ENCODE measurements at regions not wholly inside any gene's neighbourhood (a gene's known extent, or its start where the extent isn't known, plus 50 kb on each side); places are given as distances from the start of the nearest gene placed in this dataset.
"Not testable (repeated sequence)": the region's sequence is repeated elsewhere in the genome, so short reads cannot be mapped to it uniquely, and the experiment has no call there.

DNA sequence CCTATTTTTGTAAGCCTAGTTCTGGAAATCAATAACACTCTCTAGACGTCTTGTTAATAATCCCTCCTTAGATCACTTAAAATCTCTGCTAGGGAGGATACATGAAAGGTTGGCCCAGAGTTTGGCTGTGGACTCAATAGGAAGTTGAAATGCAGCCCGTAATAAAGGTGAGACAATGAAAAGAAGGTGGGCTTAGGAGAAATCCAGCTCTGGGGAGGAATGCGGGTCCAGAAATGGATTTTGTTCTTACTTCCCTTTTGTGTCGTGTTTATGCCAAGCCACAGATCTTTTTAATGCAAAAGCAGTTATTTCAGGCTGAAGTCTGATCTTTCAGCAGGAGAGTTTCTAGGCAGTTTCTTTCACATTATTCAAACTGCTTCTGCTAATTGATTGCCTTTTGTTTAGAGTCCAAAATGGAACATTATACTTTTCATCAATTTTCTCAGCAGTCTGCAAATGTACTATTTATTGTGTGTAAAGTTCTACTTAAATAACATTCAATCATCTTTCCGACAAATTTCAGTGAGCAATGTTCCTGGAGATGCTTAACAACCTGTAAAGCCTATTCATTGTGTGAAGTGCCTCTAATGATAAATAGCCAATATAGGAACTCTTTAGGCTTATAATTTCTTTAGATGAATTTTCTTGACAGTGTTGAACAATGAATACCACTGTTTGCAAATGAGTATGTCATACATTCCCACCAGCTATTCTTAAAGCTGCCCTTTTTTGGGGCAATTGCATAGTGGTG lies 252.9 kb upstream of the KRR1 start:
- no peak for DNase-seq

DNA sequence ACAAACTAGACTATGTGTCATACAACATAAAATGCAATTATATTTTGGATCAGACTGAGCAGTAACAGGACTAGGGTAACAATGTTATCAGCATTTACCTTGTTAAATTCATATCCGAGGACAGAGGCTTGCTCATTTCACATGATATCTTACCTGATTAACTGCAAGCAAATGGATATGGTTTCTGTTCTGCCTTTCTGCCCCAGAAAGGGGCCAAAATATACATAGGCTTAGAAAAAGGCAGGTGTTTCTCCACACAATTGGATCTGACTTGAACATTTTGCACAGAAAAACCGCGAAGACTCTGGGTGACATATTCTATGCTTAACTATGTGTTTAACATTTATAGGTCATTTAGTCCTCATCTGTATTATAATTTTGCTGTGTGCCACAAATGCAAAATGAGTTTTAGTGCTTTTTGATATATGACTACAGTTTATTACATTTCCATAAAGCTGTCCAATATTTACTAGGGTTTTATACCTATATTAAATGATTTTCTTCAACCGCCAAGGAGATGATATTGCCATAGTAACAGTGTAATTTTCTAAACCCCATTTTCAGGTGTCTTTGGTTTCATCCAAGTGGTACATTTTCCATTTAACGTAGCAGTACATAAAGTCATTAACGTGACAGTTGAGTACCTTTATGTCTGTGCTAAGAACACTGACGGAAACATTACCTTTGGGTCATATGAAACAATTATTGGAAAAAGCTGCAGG lies 249.3 kb upstream of the KRR1 start:
- no peak for DNase-seq

GRCh38 chr12:75759842-75760572 lies 248.6 kb upstream of the KRR1 start:
- DNase-seq = no peak

DNA sequence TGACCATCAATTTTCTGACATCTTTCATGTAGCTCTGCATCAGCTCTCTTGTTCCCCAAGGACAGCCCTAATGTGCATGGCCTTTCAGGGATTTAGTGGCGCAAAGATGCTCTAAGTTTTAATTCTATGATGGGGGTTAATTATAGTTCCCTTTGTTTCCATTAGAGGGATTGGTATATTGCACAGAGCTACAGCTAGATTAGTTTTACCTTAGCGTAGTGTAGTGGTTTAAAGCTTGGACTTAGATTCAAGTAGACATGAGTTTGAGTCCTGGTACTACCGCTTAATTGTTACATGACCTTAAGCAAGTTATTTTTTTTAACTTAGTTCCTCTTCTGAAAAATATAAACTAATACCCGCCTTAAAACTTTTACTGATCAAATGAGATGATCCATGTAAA lies 247.8 kb upstream of the KRR1 start:
- DNase-seq = no peak

DNA sequence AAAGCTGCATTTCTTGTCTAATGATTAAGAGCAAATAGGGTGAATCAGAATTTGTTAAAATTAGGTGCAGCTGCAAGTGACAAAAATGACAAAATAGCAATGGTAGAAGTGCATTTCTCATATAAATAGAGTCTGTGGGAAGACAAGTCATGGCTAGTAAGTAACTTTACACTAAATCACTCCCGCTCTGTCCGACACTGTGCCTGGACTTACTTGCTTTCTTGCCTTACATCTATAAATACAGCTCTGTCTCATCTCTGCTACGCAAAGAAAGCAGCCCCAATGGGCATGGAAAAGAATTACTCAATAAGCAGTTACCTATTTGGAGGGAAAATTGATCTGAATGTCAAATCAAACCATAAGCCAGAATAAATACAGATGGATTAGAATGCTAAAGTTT lies 245.4 kb upstream of the KRR1 start:
- no peak for DNase-seq

- DNase-seq = no peak
Observed at GRCh38 chr12:75756111-75756510, 244.7 kb upstream of the KRR1 start.

GRCh38 chr12:75754698-75755097 lies 243.3 kb upstream of the KRR1 start:
- DNase-seq = no peak

DNA sequence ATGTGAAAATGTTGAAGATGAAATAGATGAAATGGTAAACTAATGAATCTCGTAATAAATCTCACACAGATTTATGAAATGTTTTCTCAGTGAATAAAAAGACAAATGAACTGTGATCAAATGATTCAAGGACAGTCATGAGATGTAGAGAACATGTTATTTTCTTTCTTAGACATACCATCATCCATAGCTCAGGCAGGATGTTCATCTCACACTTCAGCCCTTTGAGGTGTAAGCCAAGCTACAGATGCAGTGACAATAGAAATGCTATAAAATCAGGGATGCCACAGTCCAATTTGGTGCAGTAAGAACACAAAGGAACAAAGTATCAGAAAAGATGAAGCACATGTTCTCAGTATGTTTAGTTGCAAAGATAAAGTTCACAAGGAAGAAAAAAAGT lies 242.7 kb upstream of the KRR1 start:
- no peak for DNase-seq

GRCh38 chr12:75751769-75752471 lies 240.5 kb upstream of the KRR1 start:
- DNase-seq = no peak

- DNase-seq = peak in 1 of 2 donors; percentile 25
Observed at GRCh38 chr12:75750716-75751306, 239.4 kb upstream of the KRR1 start.

- DNase-seq = not testable (repeated sequence)
Observed at GRCh38 chr12:75748990-75749389, 237.6 kb upstream of the KRR1 start.

DNA sequence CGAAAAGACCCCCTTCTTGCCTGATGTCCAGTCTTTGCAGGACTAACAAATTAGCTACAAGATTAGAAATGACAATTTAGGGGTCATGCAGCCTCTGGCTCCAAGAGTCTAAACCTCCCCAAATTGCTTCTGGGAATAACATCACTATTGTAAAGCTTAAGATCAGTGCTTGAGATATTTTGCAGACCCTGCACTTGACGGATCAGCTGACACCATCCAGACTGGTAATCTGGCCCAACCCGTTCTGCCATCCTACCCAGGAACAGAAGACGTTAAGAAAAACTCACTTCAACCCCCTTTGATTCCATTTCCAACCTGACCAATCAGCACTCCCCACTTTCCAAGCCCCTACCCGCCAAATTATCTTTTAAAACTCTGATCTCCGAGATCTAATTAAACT lies 236.7 kb upstream of the KRR1 start:
- no peak for DNase-seq

- no peak for DNase-seq
Observed at GRCh38 chr12:75747572-75748021, 236.2 kb upstream of the KRR1 start.

DNA sequence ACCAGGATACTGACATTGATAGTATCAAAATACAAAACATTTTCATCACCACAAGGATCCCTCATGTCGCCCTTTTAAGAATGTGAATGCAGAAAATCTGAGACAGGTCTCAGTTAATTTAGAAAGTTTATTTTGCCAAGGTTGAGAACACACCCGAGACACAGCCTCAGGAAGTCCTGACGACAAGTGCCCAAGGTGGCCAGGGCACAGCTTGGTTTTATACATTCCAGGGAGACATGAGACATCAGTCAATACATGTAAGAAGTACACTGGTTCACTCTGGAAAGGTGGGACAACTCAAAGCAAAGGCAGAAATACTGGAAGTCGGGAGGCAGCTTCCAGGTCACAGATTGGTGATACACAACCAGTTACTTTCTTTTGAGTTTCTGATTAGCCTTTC lies 235.2 kb upstream of the KRR1 start:
- no peak for DNase-seq

DNA sequence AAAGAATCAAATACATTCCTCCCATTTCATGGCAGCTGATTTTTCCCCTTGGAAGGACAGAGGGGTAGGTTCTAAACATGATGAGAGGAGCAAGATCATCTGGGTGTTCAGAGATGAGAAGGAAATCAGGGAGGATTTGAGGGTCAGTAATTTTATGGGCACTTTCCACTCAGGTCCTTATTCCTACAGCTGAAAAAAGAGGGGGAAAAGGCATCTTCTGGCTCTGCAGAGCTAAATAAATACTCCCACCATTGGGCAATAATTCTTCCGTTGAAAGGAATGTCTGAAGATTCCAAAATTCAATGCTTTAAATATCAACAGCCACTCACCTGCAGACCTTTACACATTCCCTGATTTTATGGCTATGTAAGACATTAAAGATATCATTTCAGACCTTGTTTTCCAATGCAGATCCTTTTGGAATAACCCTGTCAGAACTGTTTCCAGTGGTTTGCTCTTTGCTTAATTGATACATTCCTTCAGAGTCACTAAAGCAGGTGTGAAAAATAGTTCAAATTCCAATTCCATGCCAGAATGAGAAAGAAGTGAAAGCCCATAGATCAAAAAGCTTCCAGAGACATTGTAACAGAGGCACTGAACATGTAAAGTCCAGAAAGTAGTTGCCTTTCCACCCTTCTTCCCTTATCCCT lies 233.3 kb upstream of the KRR1 start:
- no peak for DNase-seq

DNA sequence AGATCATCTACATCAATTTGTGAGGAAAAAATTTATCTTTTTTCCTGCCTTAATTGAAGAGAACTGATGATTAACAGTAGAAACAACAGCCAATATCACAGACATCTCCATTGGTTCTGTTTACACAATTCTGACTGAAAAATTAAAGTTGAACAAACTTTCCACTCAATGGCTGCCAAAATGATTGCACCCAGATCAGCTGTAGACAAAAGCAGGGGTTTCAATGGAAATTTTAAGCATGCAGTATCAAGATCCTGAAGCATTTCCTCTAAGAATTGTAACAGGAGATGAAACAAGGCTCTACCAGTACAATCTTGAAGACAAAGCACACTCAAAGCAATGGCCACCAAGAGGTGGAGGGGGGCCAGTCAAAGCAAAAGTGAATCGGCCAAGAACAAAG lies 231.6 kb upstream of the KRR1 start:
- no peak for DNase-seq

- DNase-seq = no peak
Observed at GRCh38 chr12:75742048-75742447, 230.6 kb upstream of the KRR1 start.

DNA sequence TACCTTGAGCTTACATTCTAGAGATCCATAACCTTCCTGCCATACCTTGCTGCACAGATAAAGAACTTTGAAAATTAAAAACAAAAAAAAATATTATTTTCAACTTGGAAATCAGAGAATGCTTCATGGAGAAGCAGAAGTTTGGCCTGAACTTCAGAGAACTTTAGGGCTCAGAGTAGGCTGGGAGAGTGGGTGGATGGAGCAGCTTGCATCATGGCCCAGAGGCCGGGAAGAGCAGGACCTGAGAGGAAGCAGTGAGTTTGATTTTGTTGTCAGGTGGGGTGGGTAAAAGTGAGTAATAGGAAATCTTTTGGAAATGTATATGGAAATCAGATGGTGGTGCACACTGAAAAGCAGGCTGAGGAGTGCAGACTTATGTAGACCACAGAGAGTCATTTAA lies 228.5 kb upstream of the KRR1 start:
- no peak for DNase-seq

DNA sequence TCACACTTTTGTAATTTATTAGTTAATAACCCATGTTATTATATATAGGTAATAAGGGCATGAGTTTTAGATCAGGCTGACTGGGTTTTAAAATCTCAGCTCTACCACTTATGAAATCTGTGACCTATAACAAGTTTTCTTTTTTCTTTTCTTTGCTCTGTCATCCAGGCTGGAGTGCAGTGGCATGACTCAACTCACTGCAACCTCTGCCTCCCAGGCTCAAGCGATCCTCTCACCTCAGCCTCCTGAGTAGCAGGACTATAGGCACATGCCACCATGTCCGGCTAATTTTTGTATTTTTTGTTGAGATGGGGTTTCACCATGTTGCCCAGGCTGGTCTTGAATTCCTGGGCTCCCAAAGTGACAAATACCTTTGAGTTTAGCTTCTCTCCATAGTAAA lies 227.7 kb upstream of the KRR1 start:
- not testable (repeated sequence) for DNase-seq

GRCh38 chr12:75738486-75738885 lies 227.1 kb upstream of the KRR1 start:
- DNase-seq = no peak

- DNase-seq = no peak
Observed at GRCh38 chr12:75735853-75736252, 224.4 kb upstream of the KRR1 start.

Measured in right lung (tissue), 2 donors.